H9 (cell line): ENCODE measurements at regions not wholly inside any gene's neighbourhood (a gene's known extent, or its start where the extent isn't known, plus 50 kb on each side); places are given as distances from the start of the nearest gene placed in this dataset.

Source experiments
- DNase-seq: peaks from one replicate; pipeline ENCODE4 v3.0.0-alpha.2; 2017
- H2AFZ ChIP-seq: one replicate; pipeline ENCODE4 v1.6.1; 2013; ENCODE audit warnings: mild to moderate bottlenecking, low read length, control low read depth, moderate library complexity
- H2AK5ac ChIP-seq: 2 replicates; pipeline ENCODE4 v1.6.1; 2013; ENCODE audit warnings: low read length, control low read depth, mixed read lengths; ENCODE audit not compliant: insufficient read length
- H2BK120ac ChIP-seq: one replicate; pipeline ENCODE4 v1.6.1; 2013; ENCODE audit warnings: low read depth, mild to moderate bottlenecking, low read length, control low read depth, inconsistent platforms; ENCODE audit not compliant: poor library complexity, severe bottlenecking
- H2BK12ac ChIP-seq: 2 replicates; pipeline ENCODE4 v1.6.1; 2013; ENCODE audit warnings: low read length, control low read depth, mixed read lengths, low read depth; ENCODE audit not compliant: insufficient read length
- H2BK15ac ChIP-seq: 2 replicates; pipeline ENCODE4 v1.6.1; 2013; ENCODE audit warnings: low read depth, low read length, control low read depth
- H2BK20ac ChIP-seq: one replicate; pipeline ENCODE4 v1.6.1; 2013; ENCODE audit warnings: low read depth, mild to moderate bottlenecking, low read length, control low read depth, inconsistent platforms; ENCODE audit not compliant: poor library complexity, severe bottlenecking
- H2BK5ac ChIP-seq: 2 replicates; pipeline ENCODE4 v1.6.1; 2013; ENCODE audit warnings: low read length, control low read depth, mixed read lengths; ENCODE audit not compliant: insufficient read length
- H3K14ac ChIP-seq: 2 replicates; pipeline ENCODE4 v1.6.1; 2013; ENCODE audit warnings: low read length, control low read depth; ENCODE audit not compliant: insufficient read depth
- H3K18ac ChIP-seq: 2 replicates; pipeline ENCODE4 v1.6.1; 2013; ENCODE audit warnings: low read depth, mild to moderate bottlenecking, mixed read lengths, low read length, control low read depth; ENCODE audit not compliant: insufficient read length
- H3K23ac ChIP-seq: 2 replicates; pipeline ENCODE4 v1.6.1; 2013; ENCODE audit warnings: low read length, control low read depth, mixed read lengths, low read depth; ENCODE audit not compliant: insufficient read length
- H3K23me2 ChIP-seq: 2 replicates; pipeline ENCODE4 v1.6.1; 2013; ENCODE audit warnings: low read depth, mild to moderate bottlenecking, mixed read lengths, low read length, control low read depth; ENCODE audit not compliant: insufficient read length, poor library complexity, severe bottlenecking
- H3K27ac ChIP-seq: 2 replicates; pipeline ENCODE4 v1.5.1; 2013; ENCODE audit warnings: low read length, control low read depth, mixed read lengths, low read depth; ENCODE audit not compliant: insufficient read length
- H3K27me3 ChIP-seq: 2 replicates; pipeline ENCODE4 v1.6.1; 2013; ENCODE audit warnings: low read length, control low read depth, inconsistent platforms; ENCODE audit not compliant: insufficient read depth
- H3K4ac ChIP-seq: 2 replicates; pipeline ENCODE4 v1.6.1; 2013; ENCODE audit warnings: low read depth, mild to moderate bottlenecking, control low read depth, inconsistent platforms, low read length, moderate library complexity
- H3K4me1 ChIP-seq: 2 replicates; pipeline ENCODE4 v1.6.1; 2013; ENCODE audit warnings: low read length, control low read depth, inconsistent platforms; ENCODE audit not compliant: insufficient read depth
- H3K4me2 ChIP-seq: 2 replicates; pipeline ENCODE4 v1.6.1; 2013; ENCODE audit warnings: low read length, control low read depth, mixed read lengths; ENCODE audit not compliant: insufficient read length, insufficient read depth
- H3K56ac ChIP-seq: 2 replicates; pipeline ENCODE4 v1.6.1; 2013; ENCODE audit warnings: low read depth, mild to moderate bottlenecking, mixed read lengths, low read length, control low read depth; ENCODE audit not compliant: insufficient read length
- H3K79me1 ChIP-seq: 2 replicates; pipeline ENCODE4 v1.6.1; 2013; ENCODE audit warnings: low read depth, mild to moderate bottlenecking, moderate library complexity, low read length, control low read depth, inconsistent platforms; ENCODE audit not compliant: insufficient read depth, poor library complexity, severe bottlenecking
- H3K79me2 ChIP-seq: 2 replicates; pipeline ENCODE4 v1.6.1; 2013; ENCODE audit warnings: low read length, control low read depth, inconsistent platforms; ENCODE audit not compliant: insufficient read depth
- H3K9ac ChIP-seq: 2 replicates; pipeline ENCODE4 v1.6.1; 2013; ENCODE audit warnings: low read length, control low read depth, mixed read lengths; ENCODE audit not compliant: insufficient read length; ENCODE audit errors: extremely low read depth
- H3K9me3 ChIP-seq: one replicate; pipeline ENCODE4 v1.6.1; 2013; ENCODE audit warnings: low read depth, low read length, inconsistent platforms; ENCODE audit not compliant: control insufficient read depth
- H3T11ph ChIP-seq: one replicate; pipeline ENCODE4 v1.6.1; 2013; ENCODE audit warnings: mild to moderate bottlenecking, low read length, control low read depth, inconsistent platforms
- H4K20me1 ChIP-seq: one replicate; pipeline ENCODE4 v1.6.1; 2013; ENCODE audit not compliant: control insufficient read depth, insufficient read length, insufficient read depth
- H4K5ac ChIP-seq: 2 replicates; pipeline ENCODE4 v1.6.1; 2013; ENCODE audit warnings: low read depth, mild to moderate bottlenecking, mixed read lengths, low read length, control low read depth; ENCODE audit not compliant: insufficient read length
- H4K8ac ChIP-seq: replicated peaks from 2 replicates; pipeline ENCODE4 v1.6.1; 2013; ENCODE audit warnings: low read length, control low read depth, mixed read lengths, low read depth; ENCODE audit not compliant: insufficient read length
- H4K91ac ChIP-seq: 2 replicates; pipeline ENCODE4 v1.6.1; 2013; ENCODE audit warnings: low read depth, mild to moderate bottlenecking, moderate library complexity, mixed read lengths, low read length, control low read depth; ENCODE audit not compliant: insufficient read length
- H3K27ac Mint-ChIP-seq, 3 experiments: 2 replicates in 2 of 3; 3 replicates in 1 of 3; pipeline ENCODE4 v1.8.0; 2020 to 2021; ENCODE audit warnings: mixed read lengths in 3 of 3, mild to moderate bottlenecking in 1 of 3, moderate library complexity in 1 of 3
- H3K27me3 Mint-ChIP-seq: 2 replicates; pipeline ENCODE4 v1.8.0; 2021; ENCODE audit warnings: low read depth, mild to moderate bottlenecking, moderate library complexity, mixed read lengths
- H3K36me3 Mint-ChIP-seq, 3 experiments: 2 replicates in 2 of 3; 3 replicates in 1 of 3; pipeline ENCODE4 v1.8.0; 2020 to 2021; ENCODE audit warnings: low read depth in 3 of 3, mixed read lengths in 3 of 3; ENCODE audit not compliant: insufficient read depth in 1 of 3
- H3K4me1 Mint-ChIP-seq, 2 experiments: 2 replicates each; pipeline ENCODE4 v1.8.0; 2020; ENCODE audit warnings: mixed read lengths in 2 of 2
- H3K4me3 Mint-ChIP-seq, 2 experiments: 2 replicates in 1 of 2; 3 replicates in 1 of 2; pipeline ENCODE4 v1.8.0; 2020 to 2021; ENCODE audit warnings: mild to moderate bottlenecking in 2 of 2, mixed read lengths in 2 of 2, moderate library complexity in 1 of 2
- H3K9me3 Mint-ChIP-seq, 2 experiments: 2 replicates in 1 of 2; 3 replicates in 1 of 2; pipeline ENCODE4 v1.8.0; 2020; ENCODE audit warnings: mild to moderate bottlenecking in 2 of 2, mixed read lengths in 2 of 2, moderate library complexity in 1 of 2
- TF ChIP-seq, protein P1 (sequence below): fragments of 200-600 bp; sonication (generic); conservative IDR thresholded peaks from 3 replicates; pipeline ENCODE4 v1.8.0; 2021; ENCODE audit warnings: antibody characterized with exemption, mild to moderate bottlenecking

DNA sequence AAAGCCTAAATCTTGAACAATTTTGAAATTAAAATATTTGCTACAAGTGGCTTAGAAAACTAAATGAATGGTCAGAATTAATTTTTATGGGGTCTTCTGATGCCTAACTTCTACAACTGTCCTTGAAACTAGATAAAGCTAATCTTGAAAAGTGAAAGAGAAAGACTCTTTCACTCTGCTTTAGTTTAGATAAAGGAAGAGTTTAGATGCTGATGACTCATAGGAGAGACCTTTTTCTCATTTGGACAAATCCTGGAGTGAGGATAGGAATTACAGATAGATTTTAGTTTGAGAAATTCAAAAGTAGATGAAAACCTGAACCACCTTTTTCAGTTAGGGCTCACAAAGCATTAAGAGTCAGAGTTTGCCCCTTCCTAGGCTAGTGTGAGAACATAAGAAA is 342.3 kb upstream of the GRID2 start:
- H3K9ac ChIP-seq, result no peak overlapping the region
- no peak overlapping the region for H4K91ac ChIP-seq
- H2BK120ac ChIP-seq, result no peak overlapping the region
- H3K27me3 ChIP-seq, result no peaks in the 10 kb centered on the region
- TF ChIP-seq, protein P1, sequence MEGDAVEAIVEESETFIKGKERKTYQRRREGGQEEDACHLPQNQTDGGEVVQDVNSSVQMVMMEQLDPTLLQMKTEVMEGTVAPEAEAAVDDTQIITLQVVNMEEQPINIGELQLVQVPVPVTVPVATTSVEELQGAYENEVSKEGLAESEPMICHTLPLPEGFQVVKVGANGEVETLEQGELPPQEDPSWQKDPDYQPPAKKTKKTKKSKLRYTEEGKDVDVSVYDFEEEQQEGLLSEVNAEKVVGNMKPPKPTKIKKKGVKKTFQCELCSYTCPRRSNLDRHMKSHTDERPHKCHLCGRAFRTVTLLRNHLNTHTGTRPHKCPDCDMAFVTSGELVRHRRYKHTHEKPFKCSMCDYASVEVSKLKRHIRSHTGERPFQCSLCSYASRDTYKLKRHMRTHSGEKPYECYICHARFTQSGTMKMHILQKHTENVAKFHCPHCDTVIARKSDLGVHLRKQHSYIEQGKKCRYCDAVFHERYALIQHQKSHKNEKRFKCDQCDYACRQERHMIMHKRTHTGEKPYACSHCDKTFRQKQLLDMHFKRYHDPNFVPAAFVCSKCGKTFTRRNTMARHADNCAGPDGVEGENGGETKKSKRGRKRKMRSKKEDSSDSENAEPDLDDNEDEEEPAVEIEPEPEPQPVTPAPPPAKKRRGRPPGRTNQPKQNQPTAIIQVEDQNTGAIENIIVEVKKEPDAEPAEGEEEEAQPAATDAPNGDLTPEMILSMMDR, result no peak
- H4K5ac ChIP-seq, result no peak overlapping the region
- no peak overlapping the region for H2AFZ ChIP-seq
- H3K27ac Mint-ChIP-seq, result no peak overlapping the region
- H3K79me1 ChIP-seq, result no peaks in the 10 kb centered on the region
- H3K18ac ChIP-seq, result no peak overlapping the region
- H4K8ac ChIP-seq, result no peak overlapping the region
- H3K23me2 ChIP-seq, result no peaks in the 10 kb centered on the region
- no peaks in the 10 kb centered on the region for H3K9me3 ChIP-seq
- DNase-seq, result no peak
- H2BK5ac ChIP-seq, result no peak overlapping the region
- no peak overlapping the region for H3K23ac ChIP-seq
- peaks cover 13 to 14% of the 10 kb centered on the region in 2 experiments for H3K4me1 Mint-ChIP-seq
- H4K20me1 ChIP-seq, result no peaks in the 10 kb centered on the region
- no peak overlapping the region for H2BK20ac ChIP-seq
- no peaks in the 10 kb centered on the region for H3K4me1 ChIP-seq
- no peak overlapping the region for H3K56ac ChIP-seq
- no peak overlapping the region for H2BK12ac ChIP-seq
- H3K27ac ChIP-seq, result no peak overlapping the region
- no peak overlapping the region for H3K4ac ChIP-seq
- H3K14ac ChIP-seq, result no peak overlapping the region
- no peaks in the 10 kb centered on the region for H3K79me2 ChIP-seq
- H3K9me3 Mint-ChIP-seq, result no peaks in the 10 kb centered on the region
- H3K4me3 Mint-ChIP-seq, result no peak overlapping the region
- no peak overlapping the region for H2AK5ac ChIP-seq
- no peaks in the 10 kb centered on the region for H3K27me3 Mint-ChIP-seq
- H3K36me3 Mint-ChIP-seq, result no peaks in the 10 kb centered on the region; a peak in 1 of 7 replicates
- no peak overlapping the region for H3T11ph ChIP-seq
- H3K4me2 ChIP-seq, result no peak overlapping the region
- H2BK15ac ChIP-seq, result no peak overlapping the region
